ENCODE measurements at regions not wholly inside any gene's neighbourhood (a gene's known extent, or its start where the extent isn't known, plus 50 kb on each side); places are given as distances from the start of the nearest gene placed in this dataset.

DNA sequence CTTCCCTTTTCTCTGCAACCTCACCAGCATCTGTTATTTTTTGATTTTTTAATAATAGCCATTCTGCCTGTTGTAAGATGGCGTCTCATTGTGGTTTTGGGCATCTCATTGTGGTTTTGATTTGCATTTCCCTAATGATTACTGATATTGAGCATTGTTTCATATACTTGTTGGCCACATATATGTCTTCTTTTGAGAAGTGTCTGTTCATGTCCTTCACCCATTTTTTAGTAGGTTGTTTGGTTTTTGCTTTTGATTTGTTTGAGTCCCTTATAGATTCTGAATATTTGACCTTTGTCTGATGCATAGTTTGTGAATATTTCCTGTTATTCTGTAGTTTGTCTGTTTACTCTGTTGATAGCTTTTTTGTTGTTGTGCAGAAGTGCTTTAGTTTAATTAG, 312.2 kb upstream of the TBC1D5 start:
- FAIRE-seq (no peak), DNase-seq (ENCODE audit: low spot score in 2 of 2) (no peak)

DNA sequence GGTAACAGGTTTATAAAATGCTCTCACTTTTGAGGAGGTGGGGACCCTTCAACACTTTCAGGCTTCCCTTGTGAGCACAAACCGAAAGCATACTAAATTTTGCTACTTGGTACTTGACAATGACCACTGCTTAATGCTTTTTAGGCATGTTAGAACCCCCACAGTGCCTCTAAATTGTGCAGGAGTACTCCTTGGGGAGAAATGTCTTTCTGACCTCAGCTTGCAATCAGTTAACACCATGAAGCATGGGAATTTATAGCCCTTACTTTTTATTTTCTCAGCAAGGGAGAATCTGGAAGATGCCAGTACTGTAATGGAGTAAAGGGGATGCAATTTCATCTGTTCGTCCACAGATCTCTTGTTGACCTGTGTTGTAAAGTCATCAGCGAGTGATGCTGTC, 308.9 kb upstream of the TBC1D5 start:
- FAIRE-seq: no peak
- DNase-seq (ENCODE audit: low spot score in 2 of 2): no peak

DNA sequence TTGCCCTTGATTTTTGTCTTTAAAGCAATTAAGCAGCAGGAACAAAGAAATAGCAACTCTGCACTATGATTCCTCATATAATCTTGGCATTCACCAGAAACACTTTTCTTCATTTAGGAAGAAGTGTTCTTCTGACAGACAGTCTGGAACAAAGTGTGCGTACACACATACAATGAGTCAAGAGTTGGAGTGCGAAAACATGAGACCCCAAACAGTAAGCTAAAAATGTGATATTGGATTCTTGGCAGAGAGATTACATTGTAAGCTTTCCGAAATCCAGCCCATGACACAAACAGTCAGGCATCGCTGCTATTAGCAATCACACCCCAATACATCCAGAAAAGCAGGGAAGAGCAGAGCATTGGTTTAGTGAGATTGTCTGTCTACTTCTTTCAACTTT, 306.7 kb upstream of the TBC1D5 start:
- DNase-seq (ENCODE audit: low spot score in 2 of 2) (no peak), FAIRE-seq (no peak)

DNA sequence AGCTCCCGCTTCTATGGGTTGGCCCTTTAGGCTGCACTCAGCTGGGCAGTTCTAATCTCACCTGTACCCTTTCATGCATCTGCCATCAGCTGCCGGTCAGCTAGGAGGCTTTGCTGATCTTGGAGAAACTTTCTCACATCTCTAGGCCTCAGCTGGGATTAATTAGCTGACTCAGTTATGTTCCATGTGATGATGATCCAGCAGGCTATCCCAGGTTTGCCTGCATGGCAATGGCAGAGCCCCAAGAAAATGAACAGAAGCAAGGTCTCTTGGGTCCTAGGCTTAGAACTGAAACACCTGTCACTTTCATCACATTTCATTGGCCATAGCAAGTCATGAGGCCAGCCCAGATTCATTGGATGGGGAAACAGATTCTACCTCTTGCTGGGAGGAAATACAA, 304.6 kb upstream of the TBC1D5 start:
- no peak for FAIRE-seq

DNA sequence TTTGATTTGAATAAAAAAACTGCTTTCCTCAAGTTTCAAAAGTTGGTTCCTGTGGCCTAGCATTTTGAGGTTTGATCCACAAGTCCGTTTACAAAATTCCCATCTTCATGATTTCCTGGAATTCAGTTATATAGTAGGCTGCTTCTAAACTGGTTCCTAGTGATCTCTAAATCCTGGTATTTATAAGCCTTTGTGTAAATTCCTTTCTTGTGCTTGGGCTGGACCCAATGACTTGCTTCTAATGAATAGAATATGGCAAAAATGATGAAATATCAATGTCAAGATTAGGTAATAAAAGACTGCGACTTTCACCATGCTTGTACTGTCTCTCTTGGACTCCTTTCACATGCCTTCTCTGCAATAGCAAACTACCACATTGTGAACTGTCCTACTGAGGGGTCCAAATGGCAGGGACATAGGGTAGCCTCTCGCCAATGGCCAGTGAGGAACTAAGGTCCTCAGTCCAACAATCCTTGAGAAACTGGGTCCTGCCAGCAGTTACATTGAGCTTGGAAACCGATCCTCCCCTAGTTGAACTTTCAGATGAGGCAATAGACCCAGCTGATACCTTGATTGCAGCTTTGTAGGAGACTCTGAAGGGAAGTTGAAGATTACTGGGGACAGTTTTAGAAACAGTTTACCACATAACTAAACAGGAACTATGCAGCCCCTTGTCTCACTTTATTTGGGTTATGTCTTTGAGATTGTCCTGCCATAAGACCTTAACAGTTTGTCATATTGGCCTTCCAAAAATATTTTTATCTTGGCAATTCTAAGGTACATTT, 303.9 kb upstream of the TBC1D5 start:
- no peak for FAIRE-seq
- DNase-seq (ENCODE audit: low spot score in 2 of 2): no peak

More for the DNA sequence above, 304.6 kb upstream of the TBC1D5 start:
- DNase-seq (ENCODE audit: low spot score in 2 of 2): no peak

DNA sequence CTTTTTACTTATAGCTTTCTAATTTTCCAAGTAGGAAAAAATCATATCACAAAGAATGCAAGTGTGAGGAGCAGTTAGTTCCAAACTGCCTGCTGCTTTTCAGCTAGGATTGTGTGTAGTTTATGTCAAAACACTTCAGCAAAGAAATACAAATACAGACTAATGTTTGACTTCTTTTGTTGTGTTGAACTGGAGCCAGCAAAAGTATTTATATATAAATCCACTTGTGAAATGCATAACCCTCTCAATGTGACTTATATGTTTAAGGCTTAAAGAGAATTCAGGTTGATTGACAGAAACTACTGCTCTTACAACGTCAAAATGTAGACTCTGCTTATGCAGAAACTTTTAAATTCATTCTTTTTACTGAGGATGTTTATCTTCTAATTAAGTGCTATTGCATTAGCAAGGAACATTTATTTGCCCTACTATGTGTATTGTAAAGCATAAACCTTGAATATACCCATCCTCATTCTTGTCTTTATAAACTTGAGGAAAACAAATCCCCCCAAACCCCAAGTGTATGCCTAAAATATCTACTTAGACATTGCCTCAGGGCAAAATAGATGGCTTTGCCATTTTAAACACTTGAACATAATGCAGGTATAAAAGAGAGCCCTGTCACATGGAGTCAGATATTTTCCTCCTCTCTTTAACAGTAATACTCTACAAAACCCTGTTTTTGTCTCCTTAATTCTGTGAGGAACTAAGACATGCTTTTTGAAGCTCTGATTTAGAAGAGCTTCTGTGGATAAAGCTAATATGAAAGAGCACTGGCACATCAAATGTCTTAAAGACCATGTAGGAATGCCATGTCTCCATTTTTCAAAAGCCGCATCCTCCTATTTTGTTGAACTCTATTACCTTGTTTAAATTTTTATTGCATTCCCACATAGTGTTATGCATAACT, 302.8 kb upstream of the TBC1D5 start:
- FAIRE-seq (no peak), DNase-seq (ENCODE audit: low spot score in 2 of 2) (no peak)

DNA sequence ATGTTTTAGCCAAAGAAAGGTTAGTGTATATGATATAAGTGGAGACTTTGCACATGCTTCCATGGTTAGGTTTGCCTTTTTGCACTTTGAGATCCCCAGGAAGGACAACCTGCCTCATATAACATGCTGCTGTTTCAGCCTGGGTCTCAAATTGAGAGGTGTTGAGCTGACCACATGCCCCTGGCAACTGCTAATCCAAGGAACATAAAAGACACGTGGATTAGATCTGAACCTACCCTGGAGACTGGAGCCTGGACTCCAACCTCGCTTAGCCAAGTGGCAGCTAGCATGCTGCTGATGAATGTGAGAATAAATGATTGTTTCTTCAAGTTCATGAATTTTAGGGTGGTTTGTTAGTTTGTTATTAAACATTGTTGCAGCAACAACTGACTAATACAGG, 301.8 kb upstream of the TBC1D5 start:
- FAIRE-seq (no peak), DNase-seq (ENCODE audit: low spot score in 2 of 2) (no peak)

DNA sequence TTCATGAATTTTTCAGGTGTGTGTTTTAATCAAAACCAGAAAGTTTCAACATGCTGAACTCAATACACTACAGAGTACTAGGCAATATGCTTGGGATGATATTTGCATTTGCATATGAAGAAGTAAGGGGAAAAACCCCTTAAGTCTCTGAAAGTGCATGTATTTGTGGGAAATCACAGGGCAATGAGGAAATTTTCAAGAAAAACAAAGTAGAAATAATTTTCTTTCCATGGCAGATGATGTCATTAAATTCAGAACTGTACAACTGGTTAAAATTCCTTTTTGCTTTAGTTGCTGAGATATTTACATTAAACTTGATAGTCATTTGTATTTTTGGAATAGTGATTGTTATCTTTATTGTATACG, 294.0 kb upstream of the TBC1D5 start:
- FAIRE-seq: no peak
- DNase-seq (ENCODE audit: low spot score in 2 of 2): no peak

DNA sequence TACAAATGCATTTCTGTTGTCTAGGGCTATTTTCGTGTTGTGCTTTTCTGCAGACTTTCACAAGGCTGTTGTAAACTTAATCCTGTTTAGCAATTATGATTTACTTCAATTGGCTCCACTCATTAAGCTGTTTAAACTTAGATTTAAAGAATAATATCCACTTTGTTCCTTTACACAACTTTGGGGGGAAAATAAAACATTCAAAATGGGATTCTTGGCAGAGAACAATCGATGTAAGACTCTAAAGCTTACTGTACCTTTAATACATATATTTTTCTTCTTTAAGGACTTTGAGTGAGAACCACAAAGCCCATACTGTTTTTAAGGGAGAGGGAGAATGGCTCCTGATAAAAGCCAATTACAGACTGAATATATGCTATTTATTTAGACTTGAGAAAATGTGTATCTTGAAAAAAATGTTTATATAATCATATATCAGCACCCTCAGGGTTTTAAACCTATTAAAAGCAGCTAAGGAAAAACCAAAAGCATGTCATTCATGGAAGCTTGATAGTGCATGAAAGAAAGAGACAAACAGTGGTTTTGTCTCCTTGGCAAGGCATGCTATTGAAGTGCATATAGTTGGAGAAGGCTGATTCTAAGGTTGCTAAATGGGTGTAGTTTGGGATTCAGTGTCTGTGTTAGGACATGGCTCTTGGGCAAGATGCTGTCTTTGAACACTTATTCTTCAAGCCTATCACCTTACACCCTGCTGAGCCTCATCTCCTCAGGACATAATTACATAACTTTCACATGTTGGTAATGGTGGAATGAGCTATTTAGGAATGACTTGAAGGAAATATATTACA, 293.4 kb upstream of the TBC1D5 start:
- DNase-seq (ENCODE audit: low spot score in 2 of 2) (no peak), FAIRE-seq (no peak)

DNA sequence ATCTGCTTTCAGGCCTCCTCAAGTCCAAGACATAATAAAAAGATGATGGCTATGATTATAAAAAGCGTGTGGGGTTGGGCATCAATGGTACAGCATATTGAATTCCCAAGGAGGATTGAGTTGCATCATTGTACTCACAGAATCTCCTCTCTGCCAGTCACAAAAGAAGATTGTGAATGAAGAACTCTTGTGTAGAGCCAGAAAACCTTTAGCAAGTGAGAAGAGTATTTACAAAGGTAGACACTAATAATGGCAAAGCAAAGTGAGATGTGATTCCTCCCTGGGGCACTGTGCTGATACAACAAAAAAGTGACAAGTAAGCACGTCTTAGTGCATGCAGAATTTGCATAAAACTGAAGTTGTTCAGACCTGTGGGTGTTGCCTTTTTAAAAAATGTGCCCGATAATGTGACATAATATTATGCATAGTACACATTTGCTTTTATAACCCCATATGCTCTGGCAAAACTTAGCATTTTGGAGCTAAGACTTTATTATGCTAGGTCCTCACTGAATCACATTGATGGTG, 291.2 kb upstream of the TBC1D5 start:
- DNase-seq (ENCODE audit: low spot score in 2 of 2): no peak
- no peak for FAIRE-seq

DNA sequence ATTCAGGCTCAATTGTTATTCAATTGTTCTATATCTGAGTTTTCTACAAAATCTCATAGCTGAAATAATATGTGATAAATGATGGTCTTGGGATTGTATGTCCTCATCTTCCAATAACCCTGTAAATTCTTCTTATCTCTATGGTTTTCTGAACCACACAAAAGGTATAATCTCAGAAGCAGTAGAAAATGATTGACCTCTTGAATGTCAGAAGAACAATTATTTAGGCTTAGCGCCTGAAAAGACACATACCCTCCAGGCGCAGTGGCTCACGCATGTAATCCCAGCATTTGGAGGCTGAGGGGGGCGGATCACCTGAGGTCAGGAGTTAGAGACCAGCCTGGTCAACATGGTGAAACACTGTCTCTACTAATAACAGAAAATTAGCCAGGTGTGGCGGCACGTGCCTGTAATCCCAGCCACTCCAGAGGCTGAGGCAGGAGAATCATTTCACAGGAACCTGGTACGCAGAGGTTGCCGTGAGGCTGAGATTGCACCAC, 288.0 kb upstream of the TBC1D5 start:
- DNase-seq (ENCODE audit: low spot score in 2 of 2) (no peak), FAIRE-seq (no peak)

DNA sequence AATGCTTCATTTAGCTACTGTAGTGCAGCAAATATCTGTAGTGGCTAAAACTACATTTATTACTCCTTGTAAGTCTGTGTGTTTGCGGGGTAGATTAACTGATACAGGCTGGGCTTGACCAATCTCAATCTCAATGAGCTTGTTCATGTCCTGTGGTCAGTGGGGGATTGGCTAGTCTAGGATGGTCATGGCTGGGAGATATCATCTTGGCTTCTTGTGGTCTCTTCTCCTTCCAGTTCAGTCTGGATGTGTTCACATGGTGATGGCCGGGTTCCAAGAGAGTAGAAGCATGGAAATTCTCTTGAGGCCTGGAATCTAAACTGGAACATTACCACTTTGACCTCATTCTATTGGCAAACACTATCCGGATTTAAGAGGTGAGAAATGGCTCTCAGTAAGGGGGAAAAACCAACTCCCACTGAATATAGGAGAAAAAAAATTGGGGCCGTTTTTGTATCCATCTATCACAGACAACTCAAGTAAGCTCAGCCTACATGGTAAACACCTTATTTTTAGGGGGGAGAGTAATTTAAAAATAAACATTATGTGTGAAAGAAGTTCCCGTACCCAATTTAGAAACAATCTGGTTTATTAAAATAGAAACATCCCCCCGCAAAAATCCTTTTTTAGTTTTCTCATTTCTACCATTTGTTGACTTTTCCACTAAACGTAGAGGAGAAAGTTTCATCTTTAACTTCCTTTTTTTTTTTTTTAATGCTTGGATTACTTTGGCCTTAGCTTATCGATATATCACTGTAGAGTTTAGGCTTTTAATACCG, 284.9 kb upstream of the TBC1D5 start:
- FAIRE-seq: no peak
- DNase-seq (ENCODE audit: low spot score in 2 of 2): no peak

DNA sequence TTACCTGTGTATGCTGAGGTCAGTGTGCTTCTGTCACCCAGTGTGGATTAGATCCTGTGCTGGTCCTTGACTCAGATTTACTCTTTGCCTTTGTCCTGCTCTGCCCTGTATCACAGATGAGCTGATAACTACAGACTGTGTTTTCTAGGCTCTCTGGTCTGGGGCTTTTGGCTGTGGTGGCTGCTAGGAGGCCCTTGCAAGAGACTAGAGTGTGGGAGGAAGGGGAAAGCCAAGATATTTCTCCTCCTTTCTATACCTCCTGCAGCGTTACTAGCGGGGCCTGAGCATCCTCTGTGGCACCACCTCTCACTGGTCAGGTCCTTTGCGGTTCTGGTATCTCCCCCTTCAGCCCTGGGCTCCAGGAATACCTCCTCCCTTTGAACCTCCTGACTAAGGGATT, 282.3 kb upstream of the TBC1D5 start:
- no peak for FAIRE-seq

DNA sequence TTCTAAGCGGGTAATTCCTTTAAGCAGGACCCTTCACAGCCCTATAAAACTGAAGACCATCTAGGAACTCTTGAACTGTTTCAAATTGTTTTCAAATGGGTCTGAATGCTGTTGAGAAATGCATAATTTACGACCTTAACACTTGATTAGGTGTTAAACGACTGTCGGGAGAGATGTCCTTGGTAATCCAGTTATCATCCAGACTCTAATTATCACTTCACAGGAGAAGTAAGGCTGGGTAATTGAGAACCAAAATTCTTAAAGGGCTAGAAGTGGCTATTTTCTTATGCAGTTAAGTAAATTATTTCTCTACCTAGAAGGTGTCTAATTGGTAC, 276.7 kb upstream of the TBC1D5 start:
- DNase-seq (ENCODE audit: low spot score in 2 of 2) (no peak), FAIRE-seq (no peak)

More for the DNA sequence above, 282.3 kb upstream of the TBC1D5 start:
- no peak for DNase-seq (ENCODE audit: low spot score in 2 of 2)

DNA sequence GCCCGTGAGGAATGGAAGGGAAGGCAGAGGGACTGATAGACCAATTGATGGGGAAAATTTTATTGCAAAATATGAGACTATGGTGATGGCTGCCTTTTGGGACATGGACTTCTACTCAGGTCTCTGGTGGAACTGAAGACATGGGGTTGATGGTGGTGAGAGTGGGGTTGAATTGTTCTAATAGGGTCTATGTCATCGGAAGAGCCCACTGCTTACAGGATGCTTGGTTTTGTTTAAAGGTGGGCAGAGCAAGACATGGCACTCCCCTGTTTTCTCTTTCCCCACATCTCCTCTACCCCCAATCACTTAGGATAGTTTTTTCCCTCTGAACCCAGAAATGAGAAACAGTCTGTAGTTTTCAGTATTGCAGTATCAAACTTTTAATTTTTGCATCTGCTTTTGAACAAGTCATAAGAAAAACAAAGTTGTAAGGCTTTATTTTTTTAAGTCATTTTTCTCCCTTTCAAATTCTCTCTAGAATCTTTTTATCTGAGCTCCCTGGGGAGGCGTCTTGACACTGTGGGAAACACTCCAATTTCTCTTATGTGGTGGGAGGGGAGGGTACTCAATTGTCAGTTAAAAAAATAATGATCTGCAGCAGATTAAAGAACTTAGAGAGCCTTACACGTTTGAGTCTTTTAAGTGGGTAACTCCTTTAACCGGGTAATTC, 276.2 kb upstream of the TBC1D5 start:
- DNase-seq (ENCODE audit: low spot score in 2 of 2) (no peak), FAIRE-seq (no peak)

DNA sequence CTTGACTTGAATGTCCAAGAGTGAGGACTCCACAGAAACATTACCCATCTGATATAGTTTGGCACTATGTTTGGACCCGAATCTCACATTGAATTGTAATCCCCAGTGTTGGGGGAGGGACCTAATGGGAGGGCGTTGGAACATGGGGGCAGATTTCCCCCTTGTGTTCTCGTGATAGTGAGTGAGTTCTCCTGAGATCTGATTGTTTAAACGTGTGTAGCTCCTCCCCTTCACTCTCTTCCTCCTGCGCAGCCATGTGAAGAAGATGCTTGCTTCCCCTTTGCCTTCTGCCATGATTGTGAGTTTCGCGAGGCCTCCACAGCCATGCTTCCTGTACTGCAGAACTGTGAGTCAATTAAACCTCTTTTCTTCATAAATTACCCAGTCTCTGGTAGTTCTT, 273.9 kb upstream of the TBC1D5 start:
- no peak for DNase-seq (ENCODE audit: low spot score in 2 of 2)
- no peak for FAIRE-seq

DNA sequence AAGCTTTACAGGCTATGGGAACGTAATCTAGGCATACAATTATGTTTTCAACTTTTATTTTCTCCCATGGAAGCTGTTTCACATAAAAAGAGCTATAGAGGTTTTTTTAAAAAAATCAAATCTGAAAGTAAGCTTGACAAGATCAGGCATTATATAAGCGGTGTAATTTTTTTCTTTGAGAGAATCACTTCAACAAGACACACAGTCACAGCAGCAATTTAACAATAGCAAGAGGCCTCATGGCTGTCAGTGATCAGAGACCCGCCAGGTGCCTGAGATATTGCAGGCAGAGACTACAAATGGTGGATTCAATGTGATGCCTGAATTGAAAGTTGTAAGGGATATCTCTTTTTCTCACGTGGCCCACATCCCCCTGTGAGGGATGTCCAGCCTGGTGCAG, 270.5 kb upstream of the TBC1D5 start:
- DNase-seq (ENCODE audit: low spot score in 2 of 2) (no peak), FAIRE-seq (no peak)

DNA sequence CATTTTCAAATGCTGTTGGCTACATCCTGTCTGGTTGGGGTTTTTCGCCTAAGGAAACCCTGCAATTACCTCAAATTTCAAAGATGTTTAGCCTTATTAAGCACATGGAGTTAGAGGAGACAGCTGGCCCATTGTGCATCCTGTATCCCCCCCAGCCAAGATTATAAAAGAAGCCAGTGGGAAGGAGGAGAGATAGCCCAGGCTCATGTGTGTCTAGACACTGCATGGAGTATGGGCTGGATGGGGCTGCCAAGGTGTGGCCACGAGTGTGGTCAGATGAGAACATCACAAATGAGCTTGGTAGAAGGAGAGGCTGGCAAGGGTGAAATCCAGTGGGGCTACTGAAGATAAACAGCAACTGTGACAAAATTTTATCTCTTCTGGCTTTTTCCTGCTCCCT, 270.0 kb upstream of the TBC1D5 start:
- DNase-seq (ENCODE audit: low spot score in 2 of 2): no peak
- no peak for FAIRE-seq

DNA sequence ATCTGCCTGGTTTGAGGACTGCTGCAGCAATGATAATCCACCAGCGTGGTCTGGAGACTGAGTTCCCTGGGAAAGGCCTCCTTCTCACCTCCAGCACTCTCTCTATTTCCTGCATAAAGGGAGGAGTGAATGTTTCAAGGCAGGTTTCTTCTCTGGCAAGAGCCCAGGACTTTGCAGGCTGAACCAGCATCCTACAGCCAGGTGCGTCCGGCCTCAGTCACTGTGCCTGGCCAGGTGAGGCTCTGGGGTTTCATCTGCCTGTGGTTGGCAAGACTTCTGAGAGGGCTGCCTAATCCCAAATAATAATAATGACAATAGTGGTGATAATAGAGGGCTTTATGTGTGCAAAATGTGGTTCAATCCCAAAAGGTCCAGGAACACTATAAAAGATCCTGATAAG, 269.0 kb upstream of the TBC1D5 start:
- no peak for DNase-seq (ENCODE audit: low spot score in 2 of 2)
- no peak for FAIRE-seq

Data from frontal cortex (tissue), 3 donors.